BE2C (cell line): ENCODE measurements at regions not wholly inside any gene's neighbourhood (a gene's known extent, or its start where the extent isn't known, plus 50 kb on each side); places are given as distances from the start of the nearest gene placed in this dataset.
A peak's percentile ranks its signal among the peaks of the same experiment; 100 is the strongest.
"Not testable (repeated sequence)": the region's sequence is repeated elsewhere in the genome, so short reads cannot be mapped to it uniquely, and the experiment has no call there.

Experiments used
- DNase-seq: peaks from one replicate; pipeline ENCODE4 v3.0.0-alpha.2; 2020
- H3K27me3 ChIP-seq: fragments of 250-450 bp; sonication (Bioruptor Pico); 2 replicates; pipeline ENCODE4 v1.5.1; 2020; ENCODE audit warnings: mild to moderate bottlenecking
- H3K36me3 ChIP-seq: fragments of 250-450 bp; sonication (Bioruptor Pico); 2 replicates; pipeline ENCODE4 v1.5.1; 2020; ENCODE audit warnings: mild to moderate bottlenecking
- H3K4me1 ChIP-seq: fragments of 250-450 bp; sonication (Bioruptor Pico); 2 replicates; pipeline ENCODE4 v1.5.1; 2020
- H3K4me3 ChIP-seq: 2 replicates; pipeline ENCODE4 v1.5.1; 2011; ENCODE audit warnings: low read depth, low read length
- H3K9me3 ChIP-seq: fragments of 250-450 bp; sonication (Bioruptor Pico); 2 replicates; pipeline ENCODE4 v1.5.1; 2020
- CTCF ChIP-seq: IDR thresholded peaks from 2 replicates; pipeline ENCODE4 v1.5.1; 2012; ENCODE audit warnings: mild to moderate bottlenecking, low read depth, low read length

GRCh38 chr2:111247491-111247890 is 126.8 kb downstream of the BCL2L11 start:
- Histone ChIP-seq H3K27me3 (no peaks in the 10 kb centered on the region), H3K9me3 (no peaks in the 10 kb centered on the region), H3K36me3 (no peaks in the 10 kb centered on the region), H3K4me3 (no peak overlapping the region), H3K4me1 (no peaks in the 10 kb centered on the region)
- TF ChIP-seq CTCF = no peak
- no peak for DNase-seq

GRCh38 chr2:111249806-111250205 is 129.1 kb downstream of the BCL2L11 start:
- TF ChIP-seq CTCF = no peak
- H3K36me3 ChIP-seq = no peaks in the 10 kb centered on the region
- no peak overlapping the region for H3K4me3 ChIP-seq
- H3K9me3 ChIP-seq = no peaks in the 10 kb centered on the region
- no peak for DNase-seq
- no peaks in the 10 kb centered on the region for H3K27me3 ChIP-seq
- H3K4me1 ChIP-seq = no peaks in the 10 kb centered on the region

GRCh38 chr2:111250448-111251030 is 129.8 kb downstream of the BCL2L11 start:
- Histone ChIP-seq H3K4me1 (no peaks in the 10 kb centered on the region), H3K36me3 (no peaks in the 10 kb centered on the region), H3K27me3 (no peaks in the 10 kb centered on the region), H3K4me3 (no peak overlapping the region), H3K9me3 (no peaks in the 10 kb centered on the region)
- DNase-seq = no peak
- TF ChIP-seq CTCF = no peak

- DNase-seq = no peak
- no peaks in the 10 kb centered on the region for H3K36me3 ChIP-seq
- H3K4me1 ChIP-seq = no peaks in the 10 kb centered on the region
- no peak overlapping the region for H3K4me3 ChIP-seq
- H3K27me3 ChIP-seq = no peaks in the 10 kb centered on the region
- no peaks in the 10 kb centered on the region for H3K9me3 ChIP-seq
- TF ChIP-seq CTCF = no peak
These were observed 131.0 kb downstream of the BCL2L11 start for GRCh38 chr2:111251711-111252110.

GRCh38 chr2:111252436-111252835 is 131.7 kb downstream of the BCL2L11 start:
- H3K4me3 ChIP-seq = no peak overlapping the region
- H3K27me3 ChIP-seq = no peaks in the 10 kb centered on the region
- no peak for TF ChIP-seq CTCF
- H3K4me1 ChIP-seq = no peaks in the 10 kb centered on the region
- no peak for DNase-seq
- H3K9me3 ChIP-seq = no peaks in the 10 kb centered on the region
- no peaks in the 10 kb centered on the region for H3K36me3 ChIP-seq

- H3K27me3 ChIP-seq, H3K4me1 ChIP-seq, DNase-seq, H3K9me3 ChIP-seq, H3K4me3 ChIP-seq, H3K36me3 ChIP-seq: not testable (repeated sequence)
These were observed 134.2 kb downstream of the BCL2L11 start for GRCh38 chr2:111254916-111255315.

GRCh38 chr2:111256628-111257027 is 135.9 kb downstream of the BCL2L11 start:
- H3K27me3 ChIP-seq, H3K4me3 ChIP-seq, H3K36me3 ChIP-seq, H3K4me1 ChIP-seq, H3K9me3 ChIP-seq, DNase-seq: not testable (repeated sequence)

GRCh38 chr2:111257607-111258006 is 136.9 kb downstream of the BCL2L11 start:
- not testable (repeated sequence) for H3K27me3 ChIP-seq, DNase-seq, H3K4me3 ChIP-seq, H3K36me3 ChIP-seq, H3K4me1 ChIP-seq, H3K9me3 ChIP-seq

- DNase-seq, H3K36me3 ChIP-seq, H3K4me3 ChIP-seq, H3K4me1 ChIP-seq, H3K9me3 ChIP-seq, H3K27me3 ChIP-seq: not testable (repeated sequence)
These were observed 137.6 kb downstream of the BCL2L11 start for GRCh38 chr2:111258318-111258717.

- not testable (repeated sequence) for H3K4me3 ChIP-seq, H3K9me3 ChIP-seq, H3K4me1 ChIP-seq, H3K27me3 ChIP-seq, H3K36me3 ChIP-seq
- DNase-seq = peak; percentile 50
These were observed 142.1 kb downstream of the BCL2L11 start for GRCh38 chr2:111262627-111263379.
